GM12878 (cell line): ENCODE measurements at regions not wholly inside any gene's neighbourhood (a gene's known extent, or its start where the extent isn't known, plus 50 kb on each side); places are given as distances from the start of the nearest gene placed in this dataset.

ENCODE experiments used
- ATAC-seq: fragments of 200-7000 bp; cut with Tn5 transposase; 3 replicates; pipeline ENCODE4 v1.9.1; 2020; ENCODE audit warnings: mild to moderate bottlenecking, moderate library complexity
- BruUV-seq: library from RNA; stranded (reverse); fragments of 400-500 nt; replicated peaks from 2 replicates; lab custom pipeline; 2021; lab: Mats Ljungman, UMichigan
- CTCF ChIA-PET: fragments of 300-600 bp; sonication (Branson Sonifier 250); formaldehyde crosslinking; extraction: SDS; loops from one replicate; lab custom pipeline; 2021; ENCODE audit warnings: inconsistent platforms; lab: Yijun Ruan, JAX
- POLR2A ChIA-PET: fragments of 350-600 bp; formaldehyde crosslinking; extraction: SDS; loops from one replicate; lab custom pipeline; 2021; ENCODE audit warnings: inconsistent platforms; lab: Charles Lee
- RAD21 ChIA-PET: fragments of 300-600 bp; sonication (Branson Sonifier 250); formaldehyde crosslinking; loops from one replicate; lab custom pipeline; 2023; ENCODE audit warnings: antibody characterized with exemption; ENCODE audit not compliant: unreplicated experiment; lab: Charles Lee
- SMC1A ChIA-PET: fragments of 300-600 bp; sonication (Branson Sonifier 250); formaldehyde crosslinking; loops from one replicate; lab custom pipeline; 2023; ENCODE audit not compliant: unreplicated experiment, uncharacterized antibody; lab: Charles Lee
- DNase-seq: peaks from one replicate; pipeline ENCODE4 v3.0.0-alpha.2; 2011; ENCODE audit warnings: low read depth, low spot score
- FAIRE-seq: peaks from 3 replicates; lab custom pipeline; 2011; peaks lifted over from hg19 to GRCh38; lab: Jason Lieb, UNC
- H2AFZ ChIP-seq: 2 replicates; pipeline ENCODE4 v1.6.0; 2011; ENCODE audit warnings: low read depth, low read length, control low read depth; ENCODE audit not compliant: control insufficient read depth
- H3K27ac ChIP-seq: 2 replicates; pipeline ENCODE4 v1.5.1; 2011; ENCODE audit warnings: control low read depth; ENCODE audit not compliant: control insufficient read depth, insufficient read depth
- H3K27me3 ChIP-seq, 2 experiments: replicated peaks in 1 of 2; 2 replicates each; pipeline versions ENCODE4 v1.6.0 to v1.6.1; 2011; ENCODE audit warnings: low read length in 1 of 2; ENCODE audit not compliant: control insufficient read depth in 2 of 2, insufficient read depth in 2 of 2
- H3K36me3 ChIP-seq, 2 experiments: 2 replicates each; pipeline ENCODE4 v1.5.1; 2011; ENCODE audit warnings: low read length in 1 of 2; ENCODE audit not compliant: control insufficient read depth in 2 of 2, insufficient read depth in 2 of 2
- H3K4me1 ChIP-seq: 2 replicates; pipeline ENCODE4 v1.6.1; 2011; ENCODE audit warnings: mild to moderate bottlenecking, low read length, moderate library complexity, mixed read lengths; ENCODE audit not compliant: control insufficient read depth, insufficient read depth
- H3K4me2 ChIP-seq: 2 replicates; pipeline ENCODE4 v1.6.0; 2011; ENCODE audit warnings: control low read depth; ENCODE audit not compliant: control insufficient read depth, insufficient read depth
- H3K4me3 ChIP-seq: fragments of 200-600 bp; sonication (generic); 2 replicates; pipeline ENCODE4 v1.5.1; 2016
- H3K79me2 ChIP-seq: 2 replicates; pipeline ENCODE4 v1.6.0; 2011; ENCODE audit warnings: low read length; ENCODE audit not compliant: control insufficient read depth, insufficient read depth
- H3K9ac ChIP-seq: 2 replicates; pipeline ENCODE4 v1.8.0; 2011; ENCODE audit warnings: low read length, control low read depth, mixed read lengths; ENCODE audit not compliant: control insufficient read depth, insufficient read depth
- H3K9me3 ChIP-seq: replicated peaks from 3 replicates; pipeline ENCODE4 v1.5.1; 2011; ENCODE audit warnings: mild to moderate bottlenecking, low read length; ENCODE audit not compliant: control insufficient read depth, insufficient read depth
- H4K20me1 ChIP-seq: 2 replicates; pipeline ENCODE4 v1.6.0; 2011; ENCODE audit not compliant: control insufficient read depth, insufficient read depth
- CHD2 ChIP-seq: IDR thresholded peaks from 2 replicates; pipeline ENCODE4 v1.6.1; 2011; ENCODE audit warnings: low read depth, low read length, improper control_type of control experiment, borderline replicate concordance
- E2F8 ChIP-seq: fragments of 450-650 bp; IDR thresholded peaks from 2 replicates; pipeline ENCODE4 v1.6.1; 2018; ENCODE audit warnings: mild to moderate bottlenecking, low read depth, moderate library complexity; ENCODE audit not compliant: partially characterized antibody
- EED ChIP-seq: sonication (generic); IDR thresholded peaks from 2 replicates; pipeline ENCODE4 v1.6.1; 2016; ENCODE audit warnings: antibody characterized with exemption, low read depth
- FOXM1 ChIP-seq: IDR thresholded peaks from 2 replicates; pipeline ENCODE4 v1.6.1; 2012; ENCODE audit warnings: low read depth, mild to moderate bottlenecking, inconsistent platforms, low read length, moderate library complexity
- MAX ChIP-seq: IDR thresholded peaks from 2 replicates; pipeline ENCODE4 v1.6.1; 2012; ENCODE audit warnings: low read depth, low read length, improper control_type of control experiment
- MEF2B ChIP-seq: fragments of 450-650 bp; IDR thresholded peaks from 2 replicates; pipeline ENCODE4 v1.6.1; 2018; ENCODE audit warnings: mild to moderate bottlenecking, moderate library complexity; ENCODE audit not compliant: partially characterized antibody, poor library complexity, severe bottlenecking
- SIX5 ChIP-seq: IDR thresholded peaks from 2 replicates; pipeline ENCODE4 v1.6.1; 2011; ENCODE audit warnings: mild to moderate bottlenecking, low read depth, low read length, moderate library complexity; ENCODE audit not compliant: severe bottlenecking
- ZNF207 ChIP-seq: fragments of 450-650 bp; IDR thresholded peaks from 2 replicates; pipeline ENCODE4 v1.6.1; 2014; ENCODE audit warnings: antibody characterized with exemption, mild to moderate bottlenecking, borderline replicate concordance
- ZNF24 ChIP-seq: fragments of 450-650 bp; IDR thresholded peaks from 2 replicates; pipeline ENCODE4 v1.6.1; 2017; ENCODE audit warnings: antibody characterized with exemption, mild to moderate bottlenecking
- in situ Hi-C: fragments of 300-500 bp; cut with MboI; formaldehyde crosslinking; loops from 9 replicates; pipeline ENCODE4 v1.14.3; 2018; ENCODE audit warnings: mixed read lengths
- intact Hi-C: fragments of 100-400 bp; cut with micrococcal nuclease; formaldehyde crosslinking; loops from one replicate; pipeline ENCODE4 v1.14.2; 2022; ENCODE audit not compliant: unreplicated experiment

- TF ChIP-seq MEF2B (no peak), E2F8 (no peak), FOXM1 (no peak)
Measured at GRCh38 chrX:139086246-139086645, 374.7 kb upstream of the FGF13 start (continued).

GRCh38 chrX:139085404-139085803 is 373.9 kb upstream of the FGF13 start:
- BruUV-seq = no TSS peak
- H3K4me3 ChIP-seq = no peak overlapping the region
- H4K20me1 ChIP-seq = no peaks in the 10 kb centered on the region
- no peaks in the 10 kb centered on the region for H3K36me3 ChIP-seq
- H3K79me2 ChIP-seq = no peaks in the 10 kb centered on the region
- no peaks in the 10 kb centered on the region for H3K27me3 ChIP-seq
- in situ Hi-C loops = no loop called here
- ChIA-PET CTCF (no interaction called here), RAD21 (no interaction called here), POLR2A (no interaction called here), SMC1A (interaction anchor here (0.6 kb wide), 1 partner anchor 52 kb away, joined by 4 read pairs; no protein-coding TSS in a partner anchor)
- DNase-seq (no peak), ATAC-seq (no peak), FAIRE-seq (no peak)
- no peaks in the 10 kb centered on the region for H3K9me3 ChIP-seq
- TF ChIP-seq CHD2 (no peak), ZNF207 (no peak), SIX5 (no peak), ZNF24 (no peak), EED (no peak), MAX (no peak)
- intact Hi-C loops = no loop called here
- H2AFZ ChIP-seq = no peak overlapping the region
- H3K27ac ChIP-seq = no peak overlapping the region
- no peaks in the 10 kb centered on the region for H3K4me1 ChIP-seq
- H3K9ac ChIP-seq = no peak overlapping the region
- H3K4me2 ChIP-seq = no peak overlapping the region
